IMR-90 (cell line): ENCODE measurements at regions not wholly inside any gene's neighbourhood (a gene's known extent, or its start where the extent isn't known, plus 50 kb on each side); places are given as distances from the start of the nearest gene placed in this dataset.

Experiments
- CTCF ChIP-seq: conservative IDR thresholded peaks from 2 replicates; pipeline ENCODE4 v1.5.1; 2012; ENCODE audit warnings: mild to moderate bottlenecking, low read depth, low read length, improper control_type of control experiment
- ELK1 ChIP-seq: fragments of 150-350 bp; IDR thresholded peaks from 2 replicates; pipeline ENCODE4 v1.6.1; 2016; ENCODE audit warnings: low read depth, mild to moderate bottlenecking, low read length, moderate library complexity, borderline replicate concordance
- FOS ChIP-seq: fragments of 150-350 bp; IDR thresholded peaks from 2 replicates; pipeline ENCODE4 v1.6.1; 2016; ENCODE audit warnings: low read depth, low read length
- USF2 ChIP-seq: fragments of 150-350 bp; IDR thresholded peaks from 2 replicates; pipeline ENCODE4 v1.6.1; 2017; ENCODE audit warnings: mild to moderate bottlenecking, antibody characterized with exemption, low read length, low read depth

- TF ChIP-seq CTCF, result no peak
- no peak for TF ChIP-seq USF2
- no peak for TF ChIP-seq ELK1
- no peak for TF ChIP-seq FOS
Measured at GRCh38 chr16:86673090-86673955, 95.0 kb downstream of the FOXL1 start.
